Fibroblast of lung (primary cell): ENCODE measurements at regions not wholly inside any gene's neighbourhood (a gene's known extent, or its start where the extent isn't known, plus 50 kb on each side); places are given as distances from the start of the nearest gene placed in this dataset.

Experiments
- EZH2 ChIP-seq: IDR thresholded peaks from 2 replicates; pipeline ENCODE4 v1.5.1; 2012; ENCODE audit warnings: low read length, control low read depth, mild to moderate bottlenecking; ENCODE audit errors: missing control alignments
- TF ChIP-seq, protein P1 (sequence below), 2 donors: IDR thresholded peaks in 1 of 2; conservative IDR thresholded peaks in 1 of 2; 1 replicate in 1 of 2; 2 replicates in 1 of 2; pipeline ENCODE4 v1.5.1; 2011 to 2012; ENCODE audit warnings: low read length in 2 of 2, control low read depth in 1 of 2, inconsistent platforms in 1 of 2, low read depth in 1 of 2, mild to moderate bottlenecking in 1 of 2

DNA sequence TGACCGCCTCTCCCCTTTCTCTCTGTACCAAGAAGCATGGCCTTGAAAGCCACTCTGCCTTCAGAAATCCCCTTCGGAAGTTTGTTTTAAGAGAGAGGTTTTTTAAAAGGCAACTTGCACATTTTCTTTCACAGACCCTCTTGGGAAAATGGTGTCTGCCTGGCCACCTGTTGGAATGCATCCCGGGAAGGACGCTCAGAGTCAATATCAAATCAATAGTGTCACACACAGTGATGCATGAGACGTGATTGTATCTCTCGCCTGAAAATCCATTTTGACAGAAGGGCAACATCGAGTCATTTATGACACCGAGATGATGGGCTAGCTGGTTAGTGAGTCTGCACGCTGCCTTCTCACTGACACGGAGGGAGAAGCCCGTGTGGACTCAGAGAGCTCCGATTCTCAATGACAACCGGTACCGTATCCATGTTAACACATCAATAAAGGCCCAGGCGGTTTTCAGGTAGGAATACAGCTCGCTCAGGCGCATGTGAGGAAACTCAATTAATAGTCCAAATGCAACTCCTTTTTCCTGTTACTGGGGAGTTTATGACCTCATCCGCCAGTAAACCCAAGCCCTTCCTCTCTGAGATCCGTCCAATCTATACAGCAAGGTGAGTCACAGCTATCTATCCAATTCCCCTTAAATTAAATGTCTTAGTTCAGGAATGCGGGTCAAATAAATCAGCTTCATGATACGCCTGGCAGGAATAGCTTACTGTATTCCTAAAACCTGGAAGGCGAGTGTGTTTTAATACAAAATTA is 621.5 kb upstream of the MKI67 start:
- TF ChIP-seq, protein P1, sequence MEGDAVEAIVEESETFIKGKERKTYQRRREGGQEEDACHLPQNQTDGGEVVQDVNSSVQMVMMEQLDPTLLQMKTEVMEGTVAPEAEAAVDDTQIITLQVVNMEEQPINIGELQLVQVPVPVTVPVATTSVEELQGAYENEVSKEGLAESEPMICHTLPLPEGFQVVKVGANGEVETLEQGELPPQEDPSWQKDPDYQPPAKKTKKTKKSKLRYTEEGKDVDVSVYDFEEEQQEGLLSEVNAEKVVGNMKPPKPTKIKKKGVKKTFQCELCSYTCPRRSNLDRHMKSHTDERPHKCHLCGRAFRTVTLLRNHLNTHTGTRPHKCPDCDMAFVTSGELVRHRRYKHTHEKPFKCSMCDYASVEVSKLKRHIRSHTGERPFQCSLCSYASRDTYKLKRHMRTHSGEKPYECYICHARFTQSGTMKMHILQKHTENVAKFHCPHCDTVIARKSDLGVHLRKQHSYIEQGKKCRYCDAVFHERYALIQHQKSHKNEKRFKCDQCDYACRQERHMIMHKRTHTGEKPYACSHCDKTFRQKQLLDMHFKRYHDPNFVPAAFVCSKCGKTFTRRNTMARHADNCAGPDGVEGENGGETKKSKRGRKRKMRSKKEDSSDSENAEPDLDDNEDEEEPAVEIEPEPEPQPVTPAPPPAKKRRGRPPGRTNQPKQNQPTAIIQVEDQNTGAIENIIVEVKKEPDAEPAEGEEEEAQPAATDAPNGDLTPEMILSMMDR (conservative IDR thresholded peaks at IDR 0.05 in 1 of 2, IDR thresholded peaks at IDR 0.05 in 1 of 2; ENCODE audit: low read depth in 1 of 2, low read length in 2 of 2) = no peak
- TF ChIP-seq EZH2 = no peak
